Liver (tissue), 8 donors: ENCODE measurements at regions not wholly inside any gene's neighbourhood (a gene's known extent, or its start where the extent isn't known, plus 50 kb on each side); places are given as distances from the start of the nearest gene placed in this dataset.
"Not testable (repeated sequence)": the region's sequence is repeated elsewhere in the genome, so short reads cannot be mapped to it uniquely, and the experiment has no call there.

Experiments used
- DNase-seq: peaks from one replicate; pipeline ENCODE4 v3.0.0-alpha.2; 2017; ENCODE audit warnings: low spot score
- H3K27ac ChIP-seq, 2 donors: one replicate each; pipeline ENCODE4 v1.7.0; 2013; ENCODE audit warnings: inconsistent platforms in 2 of 2, low read length in 2 of 2, control low read depth in 1 of 2, low read depth in 1 of 2, mild to moderate bottlenecking in 1 of 2
- H3K27me3 ChIP-seq, 4 donors: one replicate each; pipeline versions ENCODE4 v1.6.1 to v1.7.0; 2013; ENCODE audit warnings: low read length in 3 of 4, inconsistent platforms in 1 of 4, mild to moderate bottlenecking in 1 of 4, moderate library complexity in 1 of 4; ENCODE audit not compliant: control insufficient read depth in 4 of 4, insufficient read depth in 4 of 4
- H3K36me3 ChIP-seq, 4 donors: one replicate each; pipeline versions ENCODE4 v1.6.1 to v1.7.0; 2013; ENCODE audit warnings: low read length in 3 of 4, mild to moderate bottlenecking in 3 of 4, low read depth in 1 of 4, moderate library complexity in 1 of 4; ENCODE audit not compliant: control insufficient read depth in 4 of 4, insufficient read depth in 3 of 4
- H3K4me1 ChIP-seq, 4 donors: one replicate each; pipeline versions ENCODE4 v1.6.1 to v1.7.0; 2013; ENCODE audit warnings: low read length in 3 of 4, mild to moderate bottlenecking in 3 of 4, moderate library complexity in 1 of 4; ENCODE audit not compliant: control insufficient read depth in 4 of 4, insufficient read depth in 4 of 4
- H3K4me3 ChIP-seq, 3 donors: one replicate each; pipeline versions ENCODE4 v1.6.1 to v1.7.0; 2013; ENCODE audit warnings: low read length in 3 of 3, control low read depth in 1 of 3, low read depth in 1 of 3, mild to moderate bottlenecking in 1 of 3
- H3K9ac ChIP-seq, 2 donors: one replicate each; pipeline ENCODE4 v1.7.0; 2013; ENCODE audit warnings: low read length in 2 of 2, mild to moderate bottlenecking in 2 of 2, moderate library complexity in 2 of 2, control low read depth in 1 of 2, low read depth in 1 of 2
- H3K9me3 ChIP-seq, 4 donors: one replicate each; pipeline versions ENCODE4 v1.6.1 to v1.7.0; 2013; ENCODE audit warnings: low read length in 3 of 4; ENCODE audit not compliant: control insufficient read depth in 4 of 4
- EGR1 ChIP-seq, 2 donors: IDR thresholded peaks; 2 replicates each; pipeline ENCODE4 v1.6.1; 2016 to 2018; ENCODE audit warnings: antibody characterized with exemption in 2 of 2, low read depth in 2 of 2
- FOXA1 ChIP-seq: IDR thresholded peaks from 2 replicates; pipeline ENCODE4 v1.6.1; 2016; ENCODE audit warnings: antibody characterized with exemption
- FOXA2 ChIP-seq: IDR thresholded peaks from 2 replicates; pipeline ENCODE4 v1.6.1; 2016; ENCODE audit warnings: antibody characterized with exemption
- GABPA ChIP-seq, 2 donors: IDR thresholded peaks in 1 of 2; conservative IDR thresholded peaks in 1 of 2; 2 replicates each; pipeline ENCODE4 v1.6.1; 2016; ENCODE audit warnings: antibody characterized with exemption in 2 of 2, mild to moderate bottlenecking in 1 of 2, moderate library complexity in 1 of 2
- HNF4A ChIP-seq, 2 donors: conservative IDR thresholded peaks; 2 replicates each; pipeline ENCODE4 v1.6.1; 2016; ENCODE audit warnings: antibody characterized with exemption in 2 of 2, mild to moderate bottlenecking in 2 of 2
- HNF4G ChIP-seq: IDR thresholded peaks from 2 replicates; pipeline ENCODE4 v1.6.1; 2016; ENCODE audit warnings: antibody characterized with exemption
- JUND ChIP-seq, 2 donors: IDR thresholded peaks; 2 replicates each; pipeline ENCODE4 v1.6.1; 2016; ENCODE audit warnings: antibody characterized with exemption in 2 of 2
- NR2F2 ChIP-seq: IDR thresholded peaks from 2 replicates; pipeline ENCODE4 v1.6.1; 2016; ENCODE audit warnings: antibody characterized with exemption
- RAD21 ChIP-seq, 2 donors: IDR thresholded peaks; 2 replicates each; pipeline ENCODE4 v1.6.1; 2016; ENCODE audit warnings: antibody characterized with exemption in 2 of 2, mild to moderate bottlenecking in 2 of 2
- RXRA ChIP-seq, 2 donors: IDR thresholded peaks; 2 replicates each; pipeline ENCODE4 v1.6.1; 2017 to 2018; ENCODE audit warnings: antibody characterized with exemption in 2 of 2, mild to moderate bottlenecking in 1 of 2
- SP1 ChIP-seq: IDR thresholded peaks from 2 replicates; pipeline ENCODE4 v1.6.1; 2018; ENCODE audit warnings: antibody characterized with exemption, mild to moderate bottlenecking
- TAF1 ChIP-seq: conservative IDR thresholded peaks from 2 replicates; pipeline ENCODE4 v1.6.1; 2016; ENCODE audit warnings: antibody characterized with exemption, mild to moderate bottlenecking
- YY1 ChIP-seq: IDR thresholded peaks from 2 replicates; pipeline ENCODE4 v1.6.1; 2016; ENCODE audit warnings: antibody characterized with exemption, mild to moderate bottlenecking
- WGBS: extraction: QIAGEN DNeasy Blood & Tissue Kit; methylation state at CpG from one replicate; pipeline ENCODE4 v1.1.7; 2013; 5-methylcytosine and 5-hydroxymethylcytosine counted together
- TF ChIP-seq, protein P1 (sequence below): fragments of 150-350 bp; IDR thresholded peaks from 2 replicates; pipeline ENCODE4 v1.5.1; 2017; ENCODE audit warnings: improper control_type of control experiment, low read depth, low read length; ENCODE audit not compliant: missing input control
- TF ChIP-seq, protein P2 (sequence below): IDR thresholded peaks from 2 replicates; pipeline ENCODE4 v1.6.1; 2016; ENCODE audit warnings: antibody characterized with exemption
- TF ChIP-seq, protein P3 (sequence below): IDR thresholded peaks from 2 replicates; pipeline ENCODE4 v1.6.1; 2016; ENCODE audit warnings: antibody characterized with exemption
- TF ChIP-seq, protein P4 (sequence below): IDR thresholded peaks from 2 replicates; pipeline ENCODE4 v1.6.1; 2016; ENCODE audit warnings: antibody characterized with exemption, mild to moderate bottlenecking
- TF ChIP-seq, protein P5 (sequence below): IDR thresholded peaks from 2 replicates; pipeline ENCODE4 v1.6.1; 2016; ENCODE audit warnings: antibody characterized with exemption
- donor health status: healthy.
- donor health status: healthy.
- donor health status: healthy.
- donor health status: healthy.
- donor health status: healthy.

DNA sequence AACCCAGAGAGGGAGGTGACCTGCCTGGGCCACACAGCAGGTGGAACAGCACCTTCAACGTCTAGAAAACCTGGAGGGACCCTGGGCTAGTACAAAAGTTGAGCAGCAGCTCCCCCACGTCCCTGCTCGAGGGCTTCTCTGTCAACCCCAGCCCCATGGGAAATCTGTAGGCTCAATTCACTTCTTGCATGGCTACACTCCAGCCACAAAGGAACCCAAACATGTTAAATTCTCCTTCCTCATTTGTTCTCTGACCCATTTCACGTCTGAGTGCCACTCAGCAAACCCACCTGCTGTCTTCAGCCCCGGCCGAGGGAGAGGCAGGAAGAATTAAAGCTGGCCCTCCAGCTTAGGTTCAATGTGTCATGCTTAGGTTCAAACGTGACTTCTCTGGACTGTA lies 418.5 kb downstream of the MIAT start:
- WGBS: 33% methylated on average over 7 of the region's 7 CpGs
- H3K27me3 ChIP-seq: peaks cover 0 to 3% (median 0%) of the 10 kb centered on the region in 4 donors

DNA sequence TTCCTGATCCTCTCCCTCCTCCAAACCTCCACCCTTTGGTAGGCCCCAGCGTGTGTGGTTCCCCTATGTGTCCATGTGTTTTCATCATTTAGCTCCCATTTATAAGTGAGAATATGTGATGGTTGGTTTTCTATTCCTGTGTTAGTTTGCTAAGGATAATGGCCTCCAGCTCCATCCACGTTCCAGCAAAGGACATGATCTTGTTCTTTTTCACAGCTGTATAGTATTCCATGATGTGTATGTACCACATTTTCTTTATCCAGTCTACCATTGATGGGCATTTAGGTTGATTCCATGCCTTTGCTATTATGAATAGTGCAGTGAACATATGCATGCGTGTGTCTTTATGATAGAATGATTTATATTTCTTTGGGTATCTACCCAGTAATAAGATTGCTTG lies 420.7 kb downstream of the MIAT start:
- 79% methylated on average over 3 of the region's 3 CpGs for WGBS
- H3K36me3 ChIP-seq: not testable (repeated sequence)

More for the DNA sequence above, 418.5 kb downstream of the MIAT start:
- Histone ChIP-seq H3K36me3 (no peaks in the 10 kb centered on the region), H3K4me1 (no peaks in the 10 kb centered on the region), H3K9ac (no peak overlapping the region), H3K9me3 (no peaks in the 10 kb centered on the region), H3K4me3 (no peak overlapping the region), H3K27ac (no peak overlapping the region)
- DNase-seq: no peak
- TF ChIP-seq HNF4A (conservative IDR thresholded peaks at IDR 0.05) (no peak), TAF1 (no peak), FOXA1 (no peak), RXRA (IDR thresholded peaks at IDR 0.05) (no peak), NR2F2 (no peak), SP1 (no peak), GABPA (IDR thresholded peaks at IDR 0.05 in 1 of 2, conservative IDR thresholded peaks at IDR 0.05 in 1 of 2) (no peak), FOXA2 (no peak), JUND (IDR thresholded peaks at IDR 0.05) (no peak), YY1 (no peak), RAD21 (IDR thresholded peaks at IDR 0.05) (no peak), HNF4G (no peak), EGR1 (IDR thresholded peaks at IDR 0.05; ENCODE audit: low read depth in 2 of 2) (no peak)
- TF ChIP-seq, protein P1, sequence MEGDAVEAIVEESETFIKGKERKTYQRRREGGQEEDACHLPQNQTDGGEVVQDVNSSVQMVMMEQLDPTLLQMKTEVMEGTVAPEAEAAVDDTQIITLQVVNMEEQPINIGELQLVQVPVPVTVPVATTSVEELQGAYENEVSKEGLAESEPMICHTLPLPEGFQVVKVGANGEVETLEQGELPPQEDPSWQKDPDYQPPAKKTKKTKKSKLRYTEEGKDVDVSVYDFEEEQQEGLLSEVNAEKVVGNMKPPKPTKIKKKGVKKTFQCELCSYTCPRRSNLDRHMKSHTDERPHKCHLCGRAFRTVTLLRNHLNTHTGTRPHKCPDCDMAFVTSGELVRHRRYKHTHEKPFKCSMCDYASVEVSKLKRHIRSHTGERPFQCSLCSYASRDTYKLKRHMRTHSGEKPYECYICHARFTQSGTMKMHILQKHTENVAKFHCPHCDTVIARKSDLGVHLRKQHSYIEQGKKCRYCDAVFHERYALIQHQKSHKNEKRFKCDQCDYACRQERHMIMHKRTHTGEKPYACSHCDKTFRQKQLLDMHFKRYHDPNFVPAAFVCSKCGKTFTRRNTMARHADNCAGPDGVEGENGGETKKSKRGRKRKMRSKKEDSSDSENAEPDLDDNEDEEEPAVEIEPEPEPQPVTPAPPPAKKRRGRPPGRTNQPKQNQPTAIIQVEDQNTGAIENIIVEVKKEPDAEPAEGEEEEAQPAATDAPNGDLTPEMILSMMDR: no peak
- TF ChIP-seq, protein P2, sequence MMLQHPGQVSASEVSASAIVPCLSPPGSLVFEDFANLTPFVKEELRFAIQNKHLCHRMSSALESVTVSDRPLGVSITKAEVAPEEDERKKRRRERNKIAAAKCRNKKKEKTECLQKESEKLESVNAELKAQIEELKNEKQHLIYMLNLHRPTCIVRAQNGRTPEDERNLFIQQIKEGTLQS: no peak
- TF ChIP-seq, protein P3, sequence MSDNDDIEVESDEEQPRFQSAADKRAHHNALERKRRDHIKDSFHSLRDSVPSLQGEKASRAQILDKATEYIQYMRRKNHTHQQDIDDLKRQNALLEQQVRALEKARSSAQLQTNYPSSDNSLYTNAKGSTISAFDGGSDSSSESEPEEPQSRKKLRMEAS: no peak
- TF ChIP-seq, protein P4, sequence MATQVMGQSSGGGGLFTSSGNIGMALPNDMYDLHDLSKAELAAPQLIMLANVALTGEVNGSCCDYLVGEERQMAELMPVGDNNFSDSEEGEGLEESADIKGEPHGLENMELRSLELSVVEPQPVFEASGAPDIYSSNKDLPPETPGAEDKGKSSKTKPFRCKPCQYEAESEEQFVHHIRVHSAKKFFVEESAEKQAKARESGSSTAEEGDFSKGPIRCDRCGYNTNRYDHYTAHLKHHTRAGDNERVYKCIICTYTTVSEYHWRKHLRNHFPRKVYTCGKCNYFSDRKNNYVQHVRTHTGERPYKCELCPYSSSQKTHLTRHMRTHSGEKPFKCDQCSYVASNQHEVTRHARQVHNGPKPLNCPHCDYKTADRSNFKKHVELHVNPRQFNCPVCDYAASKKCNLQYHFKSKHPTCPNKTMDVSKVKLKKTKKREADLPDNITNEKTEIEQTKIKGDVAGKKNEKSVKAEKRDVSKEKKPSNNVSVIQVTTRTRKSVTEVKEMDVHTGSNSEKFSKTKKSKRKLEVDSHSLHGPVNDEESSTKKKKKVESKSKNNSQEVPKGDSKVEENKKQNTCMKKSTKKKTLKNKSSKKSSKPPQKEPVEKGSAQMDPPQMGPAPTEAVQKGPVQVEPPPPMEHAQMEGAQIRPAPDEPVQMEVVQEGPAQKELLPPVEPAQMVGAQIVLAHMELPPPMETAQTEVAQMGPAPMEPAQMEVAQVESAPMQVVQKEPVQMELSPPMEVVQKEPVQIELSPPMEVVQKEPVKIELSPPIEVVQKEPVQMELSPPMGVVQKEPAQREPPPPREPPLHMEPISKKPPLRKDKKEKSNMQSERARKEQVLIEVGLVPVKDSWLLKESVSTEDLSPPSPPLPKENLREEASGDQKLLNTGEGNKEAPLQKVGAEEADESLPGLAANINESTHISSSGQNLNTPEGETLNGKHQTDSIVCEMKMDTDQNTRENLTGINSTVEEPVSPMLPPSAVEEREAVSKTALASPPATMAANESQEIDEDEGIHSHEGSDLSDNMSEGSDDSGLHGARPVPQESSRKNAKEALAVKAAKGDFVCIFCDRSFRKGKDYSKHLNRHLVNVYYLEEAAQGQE: no peak
- TF ChIP-seq, protein P5, sequence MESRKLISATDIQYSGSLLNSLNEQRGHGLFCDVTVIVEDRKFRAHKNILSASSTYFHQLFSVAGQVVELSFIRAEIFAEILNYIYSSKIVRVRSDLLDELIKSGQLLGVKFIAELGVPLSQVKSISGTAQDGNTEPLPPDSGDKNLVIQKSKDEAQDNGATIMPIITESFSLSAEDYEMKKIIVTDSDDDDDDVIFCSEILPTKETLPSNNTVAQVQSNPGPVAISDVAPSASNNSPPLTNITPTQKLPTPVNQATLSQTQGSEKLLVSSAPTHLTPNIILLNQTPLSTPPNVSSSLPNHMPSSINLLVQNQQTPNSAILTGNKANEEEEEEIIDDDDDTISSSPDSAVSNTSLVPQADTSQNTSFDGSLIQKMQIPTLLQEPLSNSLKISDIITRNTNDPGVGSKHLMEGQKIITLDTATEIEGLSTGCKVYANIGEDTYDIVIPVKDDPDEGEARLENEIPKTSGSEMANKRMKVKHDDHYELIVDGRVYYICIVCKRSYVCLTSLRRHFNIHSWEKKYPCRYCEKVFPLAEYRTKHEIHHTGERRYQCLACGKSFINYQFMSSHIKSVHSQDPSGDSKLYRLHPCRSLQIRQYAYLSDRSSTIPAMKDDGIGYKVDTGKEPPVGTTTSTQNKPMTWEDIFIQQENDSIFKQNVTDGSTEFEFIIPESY: no peak

More for the DNA sequence above, 420.7 kb downstream of the MIAT start:
- not testable (repeated sequence) for H3K27ac ChIP-seq, DNase-seq, H3K9me3 ChIP-seq, H3K4me1 ChIP-seq, H3K9ac ChIP-seq, H3K4me3 ChIP-seq, H3K27me3 ChIP-seq
